Liver (tissue), 8 donors: ENCODE measurements at regions not wholly inside any gene's neighbourhood (a gene's known extent, or its start where the extent isn't known, plus 50 kb on each side); places are given as distances from the start of the nearest gene placed in this dataset.

Experiments
- DNase-seq: peaks from one replicate; pipeline ENCODE4 v3.0.0-alpha.2; 2017; ENCODE audit warnings: low spot score
- H3K27ac ChIP-seq, 2 donors: one replicate each; pipeline ENCODE4 v1.7.0; 2013; ENCODE audit warnings: inconsistent platforms in 2 of 2, low read length in 2 of 2, control low read depth in 1 of 2, low read depth in 1 of 2, mild to moderate bottlenecking in 1 of 2
- H3K27me3 ChIP-seq, 4 donors: one replicate each; pipeline versions ENCODE4 v1.6.1 to v1.7.0; 2013; ENCODE audit warnings: low read length in 3 of 4, inconsistent platforms in 1 of 4, mild to moderate bottlenecking in 1 of 4, moderate library complexity in 1 of 4; ENCODE audit not compliant: control insufficient read depth in 4 of 4, insufficient read depth in 4 of 4
- H3K36me3 ChIP-seq, 4 donors: one replicate each; pipeline versions ENCODE4 v1.6.1 to v1.7.0; 2013; ENCODE audit warnings: low read length in 3 of 4, mild to moderate bottlenecking in 3 of 4, low read depth in 1 of 4, moderate library complexity in 1 of 4; ENCODE audit not compliant: control insufficient read depth in 4 of 4, insufficient read depth in 3 of 4
- H3K4me1 ChIP-seq, 4 donors: one replicate each; pipeline versions ENCODE4 v1.6.1 to v1.7.0; 2013; ENCODE audit warnings: low read length in 3 of 4, mild to moderate bottlenecking in 3 of 4, moderate library complexity in 1 of 4; ENCODE audit not compliant: control insufficient read depth in 4 of 4, insufficient read depth in 4 of 4
- H3K4me3 ChIP-seq, 3 donors: one replicate each; pipeline versions ENCODE4 v1.6.1 to v1.7.0; 2013; ENCODE audit warnings: low read length in 3 of 3, control low read depth in 1 of 3, low read depth in 1 of 3, mild to moderate bottlenecking in 1 of 3
- H3K9ac ChIP-seq, 2 donors: one replicate each; pipeline ENCODE4 v1.7.0; 2013; ENCODE audit warnings: low read length in 2 of 2, mild to moderate bottlenecking in 2 of 2, moderate library complexity in 2 of 2, control low read depth in 1 of 2, low read depth in 1 of 2
- H3K9me3 ChIP-seq, 4 donors: one replicate each; pipeline versions ENCODE4 v1.6.1 to v1.7.0; 2013; ENCODE audit warnings: low read length in 3 of 4; ENCODE audit not compliant: control insufficient read depth in 4 of 4
- EGR1 ChIP-seq, 2 donors: IDR thresholded peaks; 2 replicates each; pipeline ENCODE4 v1.6.1; 2016 to 2018; ENCODE audit warnings: antibody characterized with exemption in 2 of 2, low read depth in 2 of 2
- FOXA1 ChIP-seq: IDR thresholded peaks from 2 replicates; pipeline ENCODE4 v1.6.1; 2016; ENCODE audit warnings: antibody characterized with exemption
- FOXA2 ChIP-seq: IDR thresholded peaks from 2 replicates; pipeline ENCODE4 v1.6.1; 2016; ENCODE audit warnings: antibody characterized with exemption
- GABPA ChIP-seq, 2 donors: IDR thresholded peaks in 1 of 2; conservative IDR thresholded peaks in 1 of 2; 2 replicates each; pipeline ENCODE4 v1.6.1; 2016; ENCODE audit warnings: antibody characterized with exemption in 2 of 2, mild to moderate bottlenecking in 1 of 2, moderate library complexity in 1 of 2
- HNF4A ChIP-seq, 2 donors: conservative IDR thresholded peaks; 2 replicates each; pipeline ENCODE4 v1.6.1; 2016; ENCODE audit warnings: antibody characterized with exemption in 2 of 2, mild to moderate bottlenecking in 2 of 2
- HNF4G ChIP-seq: IDR thresholded peaks from 2 replicates; pipeline ENCODE4 v1.6.1; 2016; ENCODE audit warnings: antibody characterized with exemption
- JUND ChIP-seq, 2 donors: IDR thresholded peaks; 2 replicates each; pipeline ENCODE4 v1.6.1; 2016; ENCODE audit warnings: antibody characterized with exemption in 2 of 2
- NR2F2 ChIP-seq: IDR thresholded peaks from 2 replicates; pipeline ENCODE4 v1.6.1; 2016; ENCODE audit warnings: antibody characterized with exemption
- RAD21 ChIP-seq, 2 donors: IDR thresholded peaks; 2 replicates each; pipeline ENCODE4 v1.6.1; 2016; ENCODE audit warnings: antibody characterized with exemption in 2 of 2, mild to moderate bottlenecking in 2 of 2
- RXRA ChIP-seq, 2 donors: IDR thresholded peaks; 2 replicates each; pipeline ENCODE4 v1.6.1; 2017 to 2018; ENCODE audit warnings: antibody characterized with exemption in 2 of 2, mild to moderate bottlenecking in 1 of 2
- SP1 ChIP-seq: IDR thresholded peaks from 2 replicates; pipeline ENCODE4 v1.6.1; 2018; ENCODE audit warnings: antibody characterized with exemption, mild to moderate bottlenecking
- TAF1 ChIP-seq: conservative IDR thresholded peaks from 2 replicates; pipeline ENCODE4 v1.6.1; 2016; ENCODE audit warnings: antibody characterized with exemption, mild to moderate bottlenecking
- YY1 ChIP-seq: IDR thresholded peaks from 2 replicates; pipeline ENCODE4 v1.6.1; 2016; ENCODE audit warnings: antibody characterized with exemption, mild to moderate bottlenecking
- WGBS: extraction: QIAGEN DNeasy Blood & Tissue Kit; methylation state at CpG from one replicate; pipeline ENCODE4 v1.1.7; 2013; 5-methylcytosine and 5-hydroxymethylcytosine counted together
- TF ChIP-seq, protein P1 (sequence below): IDR thresholded peaks from 2 replicates; pipeline ENCODE4 v1.6.1; 2016; ENCODE audit warnings: antibody characterized with exemption, mild to moderate bottlenecking
- TF ChIP-seq, protein P2 (sequence below): IDR thresholded peaks from 2 replicates; pipeline ENCODE4 v1.6.1; 2016; ENCODE audit warnings: antibody characterized with exemption
- TF ChIP-seq, protein P3 (sequence below): IDR thresholded peaks from 2 replicates; pipeline ENCODE4 v1.6.1; 2016; ENCODE audit warnings: antibody characterized with exemption
- TF ChIP-seq, protein P4 (sequence below): IDR thresholded peaks from 2 replicates; pipeline ENCODE4 v1.6.1; 2016; ENCODE audit warnings: antibody characterized with exemption
- TF ChIP-seq, protein P5 (sequence below): fragments of 150-350 bp; IDR thresholded peaks from 2 replicates; pipeline ENCODE4 v1.5.1; 2017; ENCODE audit warnings: improper control_type of control experiment, low read depth, low read length; ENCODE audit not compliant: missing input control
- donor health status: healthy.
- donor health status: healthy.
- donor health status: healthy.
- donor health status: healthy.
- donor health status: healthy.

DNA sequence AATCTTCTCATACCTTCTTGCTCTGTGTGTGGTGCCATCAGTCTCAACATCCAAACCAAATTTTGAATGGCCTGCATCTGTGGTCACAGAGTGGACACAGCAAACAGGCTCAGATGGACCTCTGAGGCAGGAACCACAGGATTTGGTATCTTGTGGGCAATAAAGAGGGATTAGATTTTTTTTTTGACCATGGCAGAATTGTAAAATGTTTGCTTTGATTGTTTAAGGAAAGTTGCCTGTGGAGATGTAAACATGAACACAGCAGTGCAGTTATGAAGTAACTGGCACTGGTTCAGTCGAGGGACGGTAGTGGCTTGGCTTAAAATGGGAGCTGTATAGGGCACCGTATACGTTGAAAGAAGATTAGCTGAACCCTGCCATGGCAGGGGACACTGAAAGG lies 464.7 kb downstream of the SH2D4B start:
- WGBS: 77% methylated on average over 4 of the region's 4 CpGs
- TF ChIP-seq TAF1: no peak
- no peak for TF ChIP-seq NR2F2
- no peak for TF ChIP-seq YY1
- TF ChIP-seq RAD21 (IDR thresholded peaks at IDR 0.05): no peak
- no peak for TF ChIP-seq SP1
- TF ChIP-seq, protein P1, sequence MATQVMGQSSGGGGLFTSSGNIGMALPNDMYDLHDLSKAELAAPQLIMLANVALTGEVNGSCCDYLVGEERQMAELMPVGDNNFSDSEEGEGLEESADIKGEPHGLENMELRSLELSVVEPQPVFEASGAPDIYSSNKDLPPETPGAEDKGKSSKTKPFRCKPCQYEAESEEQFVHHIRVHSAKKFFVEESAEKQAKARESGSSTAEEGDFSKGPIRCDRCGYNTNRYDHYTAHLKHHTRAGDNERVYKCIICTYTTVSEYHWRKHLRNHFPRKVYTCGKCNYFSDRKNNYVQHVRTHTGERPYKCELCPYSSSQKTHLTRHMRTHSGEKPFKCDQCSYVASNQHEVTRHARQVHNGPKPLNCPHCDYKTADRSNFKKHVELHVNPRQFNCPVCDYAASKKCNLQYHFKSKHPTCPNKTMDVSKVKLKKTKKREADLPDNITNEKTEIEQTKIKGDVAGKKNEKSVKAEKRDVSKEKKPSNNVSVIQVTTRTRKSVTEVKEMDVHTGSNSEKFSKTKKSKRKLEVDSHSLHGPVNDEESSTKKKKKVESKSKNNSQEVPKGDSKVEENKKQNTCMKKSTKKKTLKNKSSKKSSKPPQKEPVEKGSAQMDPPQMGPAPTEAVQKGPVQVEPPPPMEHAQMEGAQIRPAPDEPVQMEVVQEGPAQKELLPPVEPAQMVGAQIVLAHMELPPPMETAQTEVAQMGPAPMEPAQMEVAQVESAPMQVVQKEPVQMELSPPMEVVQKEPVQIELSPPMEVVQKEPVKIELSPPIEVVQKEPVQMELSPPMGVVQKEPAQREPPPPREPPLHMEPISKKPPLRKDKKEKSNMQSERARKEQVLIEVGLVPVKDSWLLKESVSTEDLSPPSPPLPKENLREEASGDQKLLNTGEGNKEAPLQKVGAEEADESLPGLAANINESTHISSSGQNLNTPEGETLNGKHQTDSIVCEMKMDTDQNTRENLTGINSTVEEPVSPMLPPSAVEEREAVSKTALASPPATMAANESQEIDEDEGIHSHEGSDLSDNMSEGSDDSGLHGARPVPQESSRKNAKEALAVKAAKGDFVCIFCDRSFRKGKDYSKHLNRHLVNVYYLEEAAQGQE: no peak
- no peak for TF ChIP-seq HNF4A (conservative IDR thresholded peaks at IDR 0.05)
- TF ChIP-seq, protein P2, sequence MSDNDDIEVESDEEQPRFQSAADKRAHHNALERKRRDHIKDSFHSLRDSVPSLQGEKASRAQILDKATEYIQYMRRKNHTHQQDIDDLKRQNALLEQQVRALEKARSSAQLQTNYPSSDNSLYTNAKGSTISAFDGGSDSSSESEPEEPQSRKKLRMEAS: no peak
- TF ChIP-seq EGR1 (IDR thresholded peaks at IDR 0.05; ENCODE audit: low read depth in 2 of 2): no peak
- TF ChIP-seq HNF4G: no peak
- TF ChIP-seq RXRA (IDR thresholded peaks at IDR 0.05): no peak
- TF ChIP-seq, protein P3, sequence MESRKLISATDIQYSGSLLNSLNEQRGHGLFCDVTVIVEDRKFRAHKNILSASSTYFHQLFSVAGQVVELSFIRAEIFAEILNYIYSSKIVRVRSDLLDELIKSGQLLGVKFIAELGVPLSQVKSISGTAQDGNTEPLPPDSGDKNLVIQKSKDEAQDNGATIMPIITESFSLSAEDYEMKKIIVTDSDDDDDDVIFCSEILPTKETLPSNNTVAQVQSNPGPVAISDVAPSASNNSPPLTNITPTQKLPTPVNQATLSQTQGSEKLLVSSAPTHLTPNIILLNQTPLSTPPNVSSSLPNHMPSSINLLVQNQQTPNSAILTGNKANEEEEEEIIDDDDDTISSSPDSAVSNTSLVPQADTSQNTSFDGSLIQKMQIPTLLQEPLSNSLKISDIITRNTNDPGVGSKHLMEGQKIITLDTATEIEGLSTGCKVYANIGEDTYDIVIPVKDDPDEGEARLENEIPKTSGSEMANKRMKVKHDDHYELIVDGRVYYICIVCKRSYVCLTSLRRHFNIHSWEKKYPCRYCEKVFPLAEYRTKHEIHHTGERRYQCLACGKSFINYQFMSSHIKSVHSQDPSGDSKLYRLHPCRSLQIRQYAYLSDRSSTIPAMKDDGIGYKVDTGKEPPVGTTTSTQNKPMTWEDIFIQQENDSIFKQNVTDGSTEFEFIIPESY: no peak
- TF ChIP-seq FOXA1: no peak
- TF ChIP-seq JUND (IDR thresholded peaks at IDR 0.05): no peak
- no peak for TF ChIP-seq GABPA (IDR thresholded peaks at IDR 0.05 in 1 of 2, conservative IDR thresholded peaks at IDR 0.05 in 1 of 2)
- TF ChIP-seq, protein P4, sequence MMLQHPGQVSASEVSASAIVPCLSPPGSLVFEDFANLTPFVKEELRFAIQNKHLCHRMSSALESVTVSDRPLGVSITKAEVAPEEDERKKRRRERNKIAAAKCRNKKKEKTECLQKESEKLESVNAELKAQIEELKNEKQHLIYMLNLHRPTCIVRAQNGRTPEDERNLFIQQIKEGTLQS: no peak
- no peak for TF ChIP-seq FOXA2
- TF ChIP-seq, protein P5, sequence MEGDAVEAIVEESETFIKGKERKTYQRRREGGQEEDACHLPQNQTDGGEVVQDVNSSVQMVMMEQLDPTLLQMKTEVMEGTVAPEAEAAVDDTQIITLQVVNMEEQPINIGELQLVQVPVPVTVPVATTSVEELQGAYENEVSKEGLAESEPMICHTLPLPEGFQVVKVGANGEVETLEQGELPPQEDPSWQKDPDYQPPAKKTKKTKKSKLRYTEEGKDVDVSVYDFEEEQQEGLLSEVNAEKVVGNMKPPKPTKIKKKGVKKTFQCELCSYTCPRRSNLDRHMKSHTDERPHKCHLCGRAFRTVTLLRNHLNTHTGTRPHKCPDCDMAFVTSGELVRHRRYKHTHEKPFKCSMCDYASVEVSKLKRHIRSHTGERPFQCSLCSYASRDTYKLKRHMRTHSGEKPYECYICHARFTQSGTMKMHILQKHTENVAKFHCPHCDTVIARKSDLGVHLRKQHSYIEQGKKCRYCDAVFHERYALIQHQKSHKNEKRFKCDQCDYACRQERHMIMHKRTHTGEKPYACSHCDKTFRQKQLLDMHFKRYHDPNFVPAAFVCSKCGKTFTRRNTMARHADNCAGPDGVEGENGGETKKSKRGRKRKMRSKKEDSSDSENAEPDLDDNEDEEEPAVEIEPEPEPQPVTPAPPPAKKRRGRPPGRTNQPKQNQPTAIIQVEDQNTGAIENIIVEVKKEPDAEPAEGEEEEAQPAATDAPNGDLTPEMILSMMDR: no peak
- no peak for DNase-seq
- no peak overlapping the region for H3K27ac ChIP-seq
- no peak overlapping the region for H3K9ac ChIP-seq
- H3K27me3 ChIP-seq: peaks cover 0 to 2% (median under 1%) of the 10 kb centered on the region in 4 donors
- no peaks in the 10 kb centered on the region for H3K36me3 ChIP-seq
- H3K4me3 ChIP-seq: no peak overlapping the region
- no peaks in the 10 kb centered on the region for H3K9me3 ChIP-seq
- H3K4me1 ChIP-seq: no peaks in the 10 kb centered on the region
